Tibial nerve (tissue), 3 donors: ENCODE measurements at regions not wholly inside any gene's neighbourhood (a gene's known extent, or its start where the extent isn't known, plus 50 kb on each side); places are given as distances from the start of the nearest gene placed in this dataset.

ENCODE experiments used
- EP300 ChIP-seq, 2 donors: sonication (generic); formaldehyde crosslinking; IDR thresholded peaks; one replicate each; pipeline ENCODE4 v1.6.1; 2017; ENCODE audit warnings: antibody characterized with exemption in 2 of 2, mild to moderate bottlenecking in 1 of 2
- POLR2A ChIP-seq, 2 donors: fragments of 450-650 bp; IDR thresholded peaks; one replicate each; pipeline ENCODE4 v1.6.1; 2017; ENCODE audit warnings: antibody characterized with exemption in 2 of 2, mild to moderate bottlenecking in 2 of 2, moderate library complexity in 2 of 2

DNA sequence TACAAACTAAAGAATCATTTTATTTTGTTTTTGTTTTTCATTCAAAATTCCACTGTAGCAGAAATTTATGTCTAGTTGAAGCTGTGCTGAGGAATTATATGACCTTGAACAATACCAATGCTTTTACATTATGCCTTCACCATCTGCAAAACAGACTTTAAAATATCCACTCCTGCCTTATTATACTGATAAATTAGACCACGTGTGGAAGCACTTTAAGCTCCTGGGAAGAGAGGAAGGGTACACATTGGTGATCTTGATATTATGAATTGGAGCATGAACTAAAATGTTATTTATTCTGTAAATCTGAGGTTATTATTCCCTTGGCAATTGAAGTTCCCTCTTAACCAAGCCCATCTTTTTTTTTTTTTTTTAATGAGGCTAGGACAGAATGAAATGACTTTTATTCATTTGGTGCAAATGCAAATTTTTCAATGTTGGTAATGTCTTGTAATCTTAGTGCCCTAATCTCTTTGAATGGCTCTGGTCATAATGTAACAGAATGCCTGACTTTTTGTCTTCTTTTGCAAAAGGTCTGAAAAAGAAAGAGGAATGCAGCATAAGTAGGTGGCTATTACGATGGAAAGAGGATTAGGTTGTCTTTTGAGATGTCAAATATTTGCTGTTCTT is 139.9 kb upstream of the COBL start:
- TF ChIP-seq EP300 (IDR thresholded peaks at IDR 0.05): no peak
- TF ChIP-seq POLR2A (IDR thresholded peaks at IDR 0.05): no peak
